HEK293T (cell line): ENCODE measurements at regions not wholly inside any gene's neighbourhood (a gene's known extent, or its start where the extent isn't known, plus 50 kb on each side); places are given as distances from the start of the nearest gene placed in this dataset.

Experiments
- CTCF ChIA-PET: fragments of 350-600 bp; formaldehyde crosslinking; extraction: SDS; loops from one replicate; lab custom pipeline; 2021; ENCODE audit warnings: antibody characterized with exemption, inconsistent platforms; lab: Yijun Ruan, JAX
- POLR2A ChIA-PET: fragments of 350-600 bp; formaldehyde crosslinking; extraction: SDS; loops from one replicate; lab custom pipeline; 2020; ENCODE audit warnings: antibody characterized with exemption, inconsistent platforms; lab: Yijun Ruan, JAX
- DNase-seq: peaks from one replicate; pipeline ENCODE4 v3.0.0; 2012; ENCODE audit warnings: mixed read lengths; ENCODE audit errors: extremely low spot score
- ARNT ChIP-seq: fragments of 450-650 bp; IDR thresholded peaks from 2 replicates; pipeline ENCODE4 v1.6.1; 2017; ENCODE audit warnings: mild to moderate bottlenecking
- BHLHE40 ChIP-seq: fragments of 450-650 bp; IDR thresholded peaks from 2 replicates; pipeline ENCODE4 v1.6.1; 2016; ENCODE audit warnings: mild to moderate bottlenecking, moderate library complexity, borderline replicate concordance
- CTBP1 ChIP-seq: fragments of 450-650 bp; IDR thresholded peaks from 2 replicates; pipeline ENCODE4 v1.6.1; 2016; ENCODE audit warnings: borderline replicate concordance
- ELF4 ChIP-seq: fragments of 450-650 bp; IDR thresholded peaks from 2 replicates; pipeline ENCODE4 v1.6.1; 2017; ENCODE audit warnings: antibody characterized with exemption
- FOXA1 ChIP-seq: fragments of 450-650 bp; IDR thresholded peaks from 2 replicates; pipeline ENCODE4 v1.6.1; 2016; ENCODE audit warnings: mild to moderate bottlenecking
- FOXK2 ChIP-seq: fragments of 450-650 bp; IDR thresholded peaks from 2 replicates; pipeline ENCODE4 v1.6.1; 2016; ENCODE audit warnings: mild to moderate bottlenecking
- FOXM1 ChIP-seq: fragments of 450-650 bp; IDR thresholded peaks from 2 replicates; pipeline ENCODE4 v1.6.1; 2017; ENCODE audit warnings: mild to moderate bottlenecking, borderline replicate concordance
- HDGF ChIP-seq: fragments of 450-650 bp; IDR thresholded peaks from 2 replicates; pipeline ENCODE4 v1.6.1; 2017; ENCODE audit warnings: antibody characterized with exemption, borderline replicate concordance
- L3MBTL2 ChIP-seq: fragments of 450-650 bp; conservative IDR thresholded peaks from 2 replicates; pipeline ENCODE4 v1.6.1; 2016; ENCODE audit warnings: mild to moderate bottlenecking
- LEF1 ChIP-seq: fragments of 450-650 bp; IDR thresholded peaks from 2 replicates; pipeline ENCODE4 v1.6.1; 2017; ENCODE audit warnings: mild to moderate bottlenecking, borderline replicate concordance
- NFRKB ChIP-seq: fragments of 450-650 bp; IDR thresholded peaks from 2 replicates; pipeline ENCODE4 v1.6.1; 2016; ENCODE audit warnings: mild to moderate bottlenecking, moderate library complexity
- PKNOX1 ChIP-seq: fragments of 450-650 bp; IDR thresholded peaks from 2 replicates; pipeline ENCODE4 v1.6.1; 2016
- SP1 ChIP-seq: fragments of 450-650 bp; IDR thresholded peaks from 2 replicates; pipeline ENCODE4 v1.6.1; 2017
- SUZ12 ChIP-seq: fragments of 450-650 bp; IDR thresholded peaks from 2 replicates; pipeline ENCODE4 v1.6.1; 2016; ENCODE audit warnings: mild to moderate bottlenecking
- TARDBP ChIP-seq: fragments of 450-650 bp; IDR thresholded peaks from 2 replicates; pipeline ENCODE4 v1.6.1; 2016
- ZNF384 ChIP-seq: fragments of 450-650 bp; IDR thresholded peaks from 2 replicates; pipeline ENCODE4 v1.6.1; 2016

DNA sequence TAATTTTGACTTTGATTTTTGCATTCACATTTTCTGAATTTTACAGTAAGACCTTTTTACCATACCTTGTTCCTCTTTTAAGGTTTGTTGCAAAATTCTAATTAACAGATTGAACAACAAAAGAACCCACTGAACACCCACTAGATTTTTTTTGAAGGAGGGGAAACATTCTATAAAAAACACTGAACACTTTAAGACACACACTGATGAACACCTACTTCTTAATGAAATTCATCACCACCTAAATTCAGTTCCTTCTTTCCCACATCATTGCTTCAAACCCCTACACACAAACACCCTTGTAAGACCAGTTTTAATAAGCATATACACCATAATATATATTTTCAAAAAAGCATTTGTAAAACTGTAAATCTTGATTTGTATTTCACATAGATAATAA lies 559.0 kb upstream of the MEF2C start:
- no peak for TF ChIP-seq BHLHE40
- TF ChIP-seq CTBP1 = no peak
- TF ChIP-seq ZNF384 = no peak
- no peak for TF ChIP-seq NFRKB
- no peak for TF ChIP-seq ARNT
- TF ChIP-seq ELF4 = no peak
- TF ChIP-seq HDGF = no peak
- TF ChIP-seq PKNOX1 = no peak
- no peak for TF ChIP-seq FOXA1
- no peak for TF ChIP-seq SUZ12
- TF ChIP-seq FOXM1 = no peak
- no peak for TF ChIP-seq FOXK2
- DNase-seq = no peak
- POLR2A ChIA-PET = no interaction called here
- CTCF ChIA-PET = no interaction called here

- no peak for TF ChIP-seq CTBP1
- TF ChIP-seq FOXK2 = no peak
- TF ChIP-seq NFRKB = no peak
- TF ChIP-seq HDGF = no peak
- TF ChIP-seq BHLHE40 = no peak
- TF ChIP-seq ARNT = no peak
- no peak for TF ChIP-seq PKNOX1
- TF ChIP-seq TARDBP = no peak
- no peak for TF ChIP-seq FOXM1
- TF ChIP-seq ELF4 = no peak
- no peak for TF ChIP-seq L3MBTL2
- TF ChIP-seq ZNF384 = no peak
- TF ChIP-seq SP1 = no peak
- no peak for TF ChIP-seq FOXA1
- no peak for TF ChIP-seq SUZ12
- TF ChIP-seq LEF1 = no peak
- ChIA-PET CTCF (no interaction called here), POLR2A (no interaction called here)
- no peak for DNase-seq
Measured at GRCh38 chr5:89440670-89441069, 557.7 kb upstream of the MEF2C start.

DNA sequence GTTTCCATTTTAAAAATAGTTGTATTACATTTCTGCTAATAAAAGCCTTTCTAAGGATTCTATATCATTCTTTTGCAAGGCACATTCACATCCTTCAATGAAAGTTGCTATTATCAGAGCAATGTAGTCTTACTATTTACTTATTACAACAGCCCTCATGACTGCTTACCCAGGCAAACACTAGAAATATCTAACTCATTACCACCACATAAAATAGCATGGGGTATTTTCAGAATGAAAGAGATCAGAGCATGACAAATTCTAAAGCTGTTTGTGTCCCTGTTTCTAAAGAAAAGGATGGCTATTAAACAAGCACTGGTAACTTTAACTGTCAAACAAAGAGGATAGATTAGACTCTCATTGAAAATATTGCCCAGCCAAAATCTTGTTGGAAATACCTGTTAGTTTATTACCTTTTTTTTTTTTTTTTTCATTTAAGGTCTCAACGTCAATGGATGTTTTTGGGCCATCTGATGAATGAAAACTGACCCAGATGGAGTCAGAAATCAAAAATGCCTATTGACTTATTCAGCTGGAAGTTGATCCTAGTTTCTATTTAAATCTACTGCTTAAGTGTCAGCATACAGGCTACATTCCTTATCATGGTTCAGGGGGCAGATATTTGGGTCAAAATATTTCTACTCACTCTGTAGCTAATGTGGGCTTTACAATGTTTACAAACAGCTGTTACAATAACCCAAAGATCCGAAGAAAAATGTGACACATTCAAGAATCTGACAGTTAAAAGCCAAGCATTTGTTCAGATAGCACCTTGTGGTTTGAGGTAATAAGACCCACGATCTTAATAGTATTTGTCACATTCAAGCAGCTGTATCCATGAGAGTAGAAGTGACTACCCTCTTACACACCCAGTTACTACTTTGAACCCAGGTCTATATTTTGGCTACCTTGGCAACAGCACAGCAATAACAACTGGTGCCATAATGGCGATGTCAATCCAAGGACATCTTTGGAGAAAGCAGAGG lies 554.8 kb upstream of the MEF2C start:
- POLR2A ChIA-PET = no interaction called here
- TF ChIP-seq FOXK2 = no peak
- no peak for TF ChIP-seq ELF4
- no peak for TF ChIP-seq L3MBTL2
- no peak for TF ChIP-seq ARNT
- TF ChIP-seq TARDBP = no peak
- TF ChIP-seq FOXA1 = no peak
- TF ChIP-seq LEF1 = no peak
- TF ChIP-seq FOXM1 = no peak
- TF ChIP-seq BHLHE40 = no peak
- TF ChIP-seq CTBP1 = no peak
- no peak for TF ChIP-seq NFRKB
- no peak for TF ChIP-seq PKNOX1
- no peak for TF ChIP-seq HDGF
- TF ChIP-seq SUZ12 = no peak
- TF ChIP-seq ZNF384 = no peak
- TF ChIP-seq SP1 = no peak
- CTCF ChIA-PET = interaction anchor here (0.7 kb wide), 1 partner anchor 482 kb away, joined by 3 read pairs; no protein-coding TSS in a partner anchor
- DNase-seq = no peak

- DNase-seq = no peak
- ChIA-PET POLR2A (no interaction called here), CTCF (no interaction called here)
- TF ChIP-seq HDGF (no peak), PKNOX1 (no peak)
Measured at GRCh38 chr5:89436464-89436863, 553.5 kb upstream of the MEF2C start.

- no peak for DNase-seq
Measured at GRCh38 chr5:89435347-89435746, 552.4 kb upstream of the MEF2C start.

More at GRCh38 chr5:89435347-89435746, 552.4 kb upstream of the MEF2C start:
- POLR2A ChIA-PET = no interaction called here
- TF ChIP-seq NFRKB (no peak), LEF1 (no peak), CTBP1 (no peak), ARNT (no peak), HDGF (no peak), L3MBTL2 (no peak), SP1 (no peak), BHLHE40 (no peak), FOXM1 (no peak), FOXK2 (no peak)
- CTCF ChIA-PET = no interaction called here
